Karpas-422 (cell line): ENCODE measurements at regions not wholly inside any gene's neighbourhood (a gene's known extent, or its start where the extent isn't known, plus 50 kb on each side); places are given as distances from the start of the nearest gene placed in this dataset.
A peak's percentile ranks its signal among the peaks of the same experiment; 100 is the strongest.

ENCODE experiments used
- DNase-seq: peaks from one replicate; pipeline ENCODE4 v3.0.0-alpha.2; 2015
- H2AFZ ChIP-seq: fragments of 200-600 bp; sonication (generic); 2 replicates; pipeline ENCODE4 v1.6.1; 2014; ENCODE audit warnings: antibody characterized with exemption, low read length, mixed read lengths
- H3K27ac ChIP-seq: fragments of 200-600 bp; sonication (generic); 2 replicates; pipeline ENCODE4 v1.5.1; 2014; ENCODE audit warnings: mild to moderate bottlenecking, low read length, moderate library complexity
- H3K27me3 ChIP-seq: fragments of 200-600 bp; sonication (generic); 2 replicates; pipeline ENCODE4 v1.6.1; 2014; ENCODE audit warnings: low read length, mixed read lengths
- H3K36me3 ChIP-seq: fragments of 200-600 bp; sonication (generic); 2 replicates; pipeline ENCODE4 v1.6.1; 2014; ENCODE audit warnings: low read length, mixed read lengths; ENCODE audit not compliant: insufficient read depth
- H3K4me1 ChIP-seq: fragments of 200-600 bp; sonication (generic); 2 replicates; pipeline ENCODE4 v1.6.1; 2014; ENCODE audit warnings: mild to moderate bottlenecking, low read length, mixed read lengths
- H3K4me2 ChIP-seq: fragments of 200-600 bp; sonication (generic); 2 replicates; pipeline ENCODE4 v1.6.1; 2014; ENCODE audit warnings: low read length, low read depth, mild to moderate bottlenecking; ENCODE audit not compliant: poor library complexity, severe bottlenecking
- H3K4me3 ChIP-seq: fragments of 200-600 bp; sonication (generic); 2 replicates; pipeline ENCODE4 v1.5.1; 2014; ENCODE audit warnings: mild to moderate bottlenecking, antibody characterized with exemption, low read length, mixed read lengths
- H3K79me2 ChIP-seq: fragments of 200-600 bp; sonication (generic); 2 replicates; pipeline ENCODE4 v1.6.1; 2014; ENCODE audit warnings: mild to moderate bottlenecking, low read length, mixed read lengths
- H3K9ac ChIP-seq: fragments of 200-600 bp; sonication (generic); 2 replicates; pipeline ENCODE4 v1.6.0; 2014; ENCODE audit warnings: low read length
- H3K9me2 ChIP-seq: fragments of 200-600 bp; sonication (generic), shearing (Covaris generic); replicated peaks from 2 replicates; pipeline ENCODE4 v1.6.0; 2014; ENCODE audit warnings: mild to moderate bottlenecking, low read length, moderate library complexity; ENCODE audit not compliant: insufficient read depth
- H3K9me3 ChIP-seq: fragments of 300-700, 200-600 bp; sonication (generic); 2 replicates; pipeline ENCODE4 v1.6.1; 2014; ENCODE audit warnings: low read length, mixed read lengths
- H4K20me1 ChIP-seq: fragments of 200-600 bp; sonication (generic); 2 replicates; pipeline ENCODE4 v1.6.1; 2014; ENCODE audit warnings: mild to moderate bottlenecking, antibody characterized with exemption, low read length, low read depth; ENCODE audit not compliant: insufficient read depth

- DNase-seq, result no peak
- H3K4me3 ChIP-seq, result no peak overlapping the region
- H3K36me3 ChIP-seq, result no peaks in the 10 kb centered on the region
- H3K27ac ChIP-seq, result no peak overlapping the region
- H2AFZ ChIP-seq, result no peak overlapping the region
- peaks cover 21% of the 10 kb centered on the region; the same call in 1 of the 2 replicates for H3K9me3 ChIP-seq
- H4K20me1 ChIP-seq, result no peaks in the 10 kb centered on the region
- H3K9me2 ChIP-seq, result no peaks in the 10 kb centered on the region
- no peaks in the 10 kb centered on the region for H3K79me2 ChIP-seq
- no peaks in the 10 kb centered on the region for H3K4me1 ChIP-seq
- no peak overlapping the region for H3K9ac ChIP-seq
- no peak overlapping the region for H3K4me2 ChIP-seq
- H3K27me3 ChIP-seq, result no peaks in the 10 kb centered on the region
Measured at GRCh38 chr13:56861476-56861875, 279.2 kb upstream of the PRR20A start.

GRCh38 chr13:56864451-56864850 is 276.3 kb upstream of the PRR20A start:
- H3K27me3 ChIP-seq, result no peaks in the 10 kb centered on the region
- no peak overlapping the region for H3K4me3 ChIP-seq
- no peaks in the 10 kb centered on the region for H4K20me1 ChIP-seq
- H2AFZ ChIP-seq, result no peak overlapping the region
- peaks cover 13% of the 10 kb centered on the region; the same call in 1 of the 2 replicates for H3K9me3 ChIP-seq
- H3K4me2 ChIP-seq, result no peak overlapping the region
- H3K4me1 ChIP-seq, result no peaks in the 10 kb centered on the region
- H3K9ac ChIP-seq, result no peak overlapping the region
- H3K36me3 ChIP-seq, result no peaks in the 10 kb centered on the region
- no peak overlapping the region for H3K27ac ChIP-seq
- H3K79me2 ChIP-seq, result no peaks in the 10 kb centered on the region
- no peak for DNase-seq
- no peaks in the 10 kb centered on the region for H3K9me2 ChIP-seq

GRCh38 chr13:56865416-56865815 is 275.3 kb upstream of the PRR20A start:
- no peaks in the 10 kb centered on the region for H3K4me1 ChIP-seq
- H3K27me3 ChIP-seq, result no peaks in the 10 kb centered on the region
- no peak overlapping the region for H3K9ac ChIP-seq
- no peaks in the 10 kb centered on the region for H3K36me3 ChIP-seq
- no peaks in the 10 kb centered on the region for H3K79me2 ChIP-seq
- no peak for DNase-seq
- no peak overlapping the region for H3K4me2 ChIP-seq
- no peaks in the 10 kb centered on the region for H4K20me1 ChIP-seq
- peaks cover 12% of the 10 kb centered on the region; the same call in 1 of the 2 replicates for H3K9me3 ChIP-seq
- H3K4me3 ChIP-seq, result no peak overlapping the region
- H2AFZ ChIP-seq, result no peak overlapping the region
- H3K27ac ChIP-seq, result no peak overlapping the region
- H3K9me2 ChIP-seq, result no peaks in the 10 kb centered on the region

GRCh38 chr13:56869671-56870070 is 271.0 kb upstream of the PRR20A start:
- no peak overlapping the region for H2AFZ ChIP-seq
- H3K9ac ChIP-seq, result no peak overlapping the region
- no peak overlapping the region for H3K4me3 ChIP-seq
- peaks cover 4% of the 10 kb centered on the region; the same call in 1 of the 2 replicates for H3K9me3 ChIP-seq
- no peaks in the 10 kb centered on the region for H3K36me3 ChIP-seq
- H4K20me1 ChIP-seq, result no peaks in the 10 kb centered on the region
- H3K4me1 ChIP-seq, result no peaks in the 10 kb centered on the region
- H3K79me2 ChIP-seq, result no peaks in the 10 kb centered on the region
- no peak overlapping the region for H3K4me2 ChIP-seq
- H3K27me3 ChIP-seq, result no peaks in the 10 kb centered on the region
- H3K27ac ChIP-seq, result no peak overlapping the region
- H3K9me2 ChIP-seq, result no peaks in the 10 kb centered on the region
- no peak for DNase-seq

- Histone ChIP-seq H3K27me3 (no peaks in the 10 kb centered on the region), H3K9me3 (peaks cover 27% of the 10 kb centered on the region), H4K20me1 (no peaks in the 10 kb centered on the region), H3K4me3 (no peak overlapping the region), H3K9me2 (no peaks in the 10 kb centered on the region), H3K9ac (no peak overlapping the region), H3K4me2 (no peak overlapping the region), H3K36me3 (no peaks in the 10 kb centered on the region), H3K79me2 (no peaks in the 10 kb centered on the region), H3K4me1 (no peaks in the 10 kb centered on the region), H2AFZ (no peak overlapping the region), H3K27ac (no peak overlapping the region)
- DNase-seq, result no peak
Measured at GRCh38 chr13:56886398-56886797, 254.3 kb upstream of the PRR20A start.

- Histone ChIP-seq H3K9me3 (peaks cover 25% of the 10 kb centered on the region), H3K79me2 (no peaks in the 10 kb centered on the region)
Measured at GRCh38 chr13:56888455-56888854, 252.3 kb upstream of the PRR20A start.

GRCh38 chr13:56893843-56894242 is 246.9 kb upstream of the PRR20A start:
- H3K79me2 ChIP-seq, result no peaks in the 10 kb centered on the region
- H3K27ac ChIP-seq, result no peak overlapping the region

More at GRCh38 chr13:56888455-56888854, 252.3 kb upstream of the PRR20A start:
- Histone ChIP-seq H3K4me1 (no peaks in the 10 kb centered on the region; the same call in 1 of the 2 replicates), H3K9ac (no peak overlapping the region), H3K4me2 (no peak overlapping the region), H3K4me3 (no peak overlapping the region), H3K27me3 (no peaks in the 10 kb centered on the region), H3K27ac (no peak overlapping the region), H4K20me1 (no peaks in the 10 kb centered on the region), H2AFZ (no peak overlapping the region), H3K36me3 (no peaks in the 10 kb centered on the region), H3K9me2 (no peaks in the 10 kb centered on the region)
- no peak for DNase-seq

GRCh38 chr13:56900549-56901279 is 240.0 kb upstream of the PRR20A start:
- H3K4me3 ChIP-seq, result no peak overlapping the region
- no peak overlapping the region for H2AFZ ChIP-seq
- no peak overlapping the region for H3K9ac ChIP-seq
- H3K9me2 ChIP-seq, result no peaks in the 10 kb centered on the region
- DNase-seq, result no peak
- H3K4me2 ChIP-seq, result no peak overlapping the region
- H3K36me3 ChIP-seq, result no peaks in the 10 kb centered on the region
- no peaks in the 10 kb centered on the region for H4K20me1 ChIP-seq
- no peaks in the 10 kb centered on the region for H3K27me3 ChIP-seq
- H3K79me2 ChIP-seq, result no peaks in the 10 kb centered on the region
- peaks cover 18% of the 10 kb centered on the region; the same call in 1 of the 2 replicates for H3K9me3 ChIP-seq
- no peaks in the 10 kb centered on the region for H3K4me1 ChIP-seq
- H3K27ac ChIP-seq, result no peak overlapping the region

More at GRCh38 chr13:56893843-56894242, 246.9 kb upstream of the PRR20A start:
- Histone ChIP-seq H4K20me1 (no peaks in the 10 kb centered on the region), H3K4me2 (no peak overlapping the region), H3K9ac (no peak overlapping the region), H3K4me1 (peaks cover 6% of the 10 kb centered on the region), H3K4me3 (no peak overlapping the region), H3K36me3 (no peaks in the 10 kb centered on the region), H2AFZ (no peak overlapping the region), H3K9me3 (peaks cover 4% of the 10 kb centered on the region; the same call in 1 of the 2 replicates), H3K27me3 (no peaks in the 10 kb centered on the region), H3K9me2 (no peaks in the 10 kb centered on the region)
- DNase-seq, result peak; percentile 62
